ENCODE measurements at regions not wholly inside any gene's neighbourhood (a gene's known extent, or its start where the extent isn't known, plus 50 kb on each side); places are given as distances from the start of the nearest gene placed in this dataset.

- Histone ChIP-seq H3K4me1 (ENCODE audit: low read depth) (no peaks in the 10 kb centered on the region), H3K4me3 (no peak overlapping the region), H3K9me3 (no peaks in the 10 kb centered on the region), H3K36me3 (ENCODE audit: low read depth) (no peaks in the 10 kb centered on the region)
- no peak for TF ChIP-seq CTCF (IDR thresholded peaks at IDR 0.05)
- ATAC-seq (no peak), DNase-seq (no peak)
- intact Hi-C loops (cut with DNase I, micrococcal nuclease), result no loop called here
Observed at GRCh38 chr3:952906-953305, 139.9 kb upstream of the CNTN6 start.

GRCh38 chr3:963255-963654 is 129.6 kb upstream of the CNTN6 start:
- no peaks in the 10 kb centered on the region for H3K4me1 ChIP-seq (ENCODE audit: low read depth)
- no peaks in the 10 kb centered on the region for H3K36me3 ChIP-seq (ENCODE audit: low read depth)
- ATAC-seq (no peak), DNase-seq (no peak)
- intact Hi-C loops (cut with DNase I, micrococcal nuclease), result no loop called here
- no peak overlapping the region for H3K4me3 ChIP-seq
- TF ChIP-seq CTCF (IDR thresholded peaks at IDR 0.05), result no peak
- H3K9me3 ChIP-seq, result no peaks in the 10 kb centered on the region

GRCh38 chr3:963755-964154 is 129.1 kb upstream of the CNTN6 start:
- TF ChIP-seq CTCF (IDR thresholded peaks at IDR 0.05), result no peak
- Histone ChIP-seq H3K4me3 (no peak overlapping the region), H3K36me3 (ENCODE audit: low read depth) (no peaks in the 10 kb centered on the region), H3K4me1 (ENCODE audit: low read depth) (no peaks in the 10 kb centered on the region), H3K9me3 (no peaks in the 10 kb centered on the region)
- ATAC-seq, result no peak
- intact Hi-C loops (cut with DNase I, micrococcal nuclease), result no loop called here
- no peak for DNase-seq

GRCh38 chr3:965826-966225 is 127.0 kb upstream of the CNTN6 start:
- intact Hi-C loops (cut with DNase I, micrococcal nuclease), result no loop called here
- no peak for ATAC-seq
- no peak overlapping the region for H3K4me3 ChIP-seq

GRCh38 chr3:966341-966740 is 126.5 kb upstream of the CNTN6 start:
- ATAC-seq (no peak), DNase-seq (no peak)
- Histone ChIP-seq H3K36me3 (ENCODE audit: low read depth) (no peaks in the 10 kb centered on the region), H3K9me3 (peaks cover 6% of the 10 kb centered on the region), H3K4me1 (ENCODE audit: low read depth) (no peaks in the 10 kb centered on the region), H3K4me3 (no peak overlapping the region)
- intact Hi-C loops (cut with DNase I, micrococcal nuclease), result no loop called here
- no peak for TF ChIP-seq CTCF (IDR thresholded peaks at IDR 0.05)

More at GRCh38 chr3:965826-966225, 127.0 kb upstream of the CNTN6 start:
- no peak for DNase-seq
- Histone ChIP-seq H3K9me3 (peaks cover 1% of the 10 kb centered on the region), H3K4me1 (ENCODE audit: low read depth) (no peaks in the 10 kb centered on the region), H3K36me3 (ENCODE audit: low read depth) (no peaks in the 10 kb centered on the region)
- no peak for TF ChIP-seq CTCF (IDR thresholded peaks at IDR 0.05)

- Histone ChIP-seq H3K4me1 (ENCODE audit: low read depth) (no peaks in the 10 kb centered on the region), H3K36me3 (ENCODE audit: low read depth) (no peaks in the 10 kb centered on the region), H3K9me3 (peaks cover 18% of the 10 kb centered on the region), H3K4me3 (no peak overlapping the region)
- ATAC-seq (no peak), DNase-seq (no peak)
- no peak for TF ChIP-seq CTCF (IDR thresholded peaks at IDR 0.05)
- intact Hi-C loops (cut with DNase I, micrococcal nuclease), result no loop called here
Observed at GRCh38 chr3:973340-973739, 119.5 kb upstream of the CNTN6 start.

All from mucosa of descending colon (tissue), 3 donors.